Keratinocyte (primary cell): ENCODE measurements at regions not wholly inside any gene's neighbourhood (a gene's known extent, or its start where the extent isn't known, plus 50 kb on each side); places are given as distances from the start of the nearest gene placed in this dataset.

Experiments
- CTCF ChIP-seq, 3 experiments: IDR thresholded peaks in 1 of 3; conservative IDR thresholded peaks in 1 of 3; optimal IDR thresholded peaks in 1 of 3; 2 replicates in 2 of 3; 3 replicates in 1 of 3; pipeline versions ENCODE3 to v1.5.1; 2011; ENCODE audit warnings: low read length in 3 of 3, mild to moderate bottlenecking in 3 of 3, moderate library complexity in 2 of 3, control low read depth in 1 of 3, inconsistent platforms in 1 of 3; ENCODE audit not compliant: insufficient read depth in 2 of 3; ENCODE audit errors: extremely low read depth in 1 of 3
- EZH2 ChIP-seq: IDR thresholded peaks from one replicate; pipeline ENCODE4 v1.6.1; 2012; ENCODE audit warnings: inconsistent platforms, mild to moderate bottlenecking, low read length, moderate library complexity

GRCh38 chr15:70439304-70439877, 324.0 kb downstream of the UACA start:
- TF ChIP-seq CTCF (optimal IDR thresholded peaks at IDR 0.05 in 1 of 3, IDR thresholded peaks at IDR 0.05 in 1 of 3, conservative IDR thresholded peaks at IDR 0.05 in 1 of 3; ENCODE audit: extremely low read depth in 1 of 3, insufficient read depth in 2 of 3, low read length in 3 of 3) = no peak
- TF ChIP-seq EZH2 = no peak
